ENCODE measurements at regions not wholly inside any gene's neighbourhood (a gene's known extent, or its start where the extent isn't known, plus 50 kb on each side); places are given as distances from the start of the nearest gene placed in this dataset.

DNA sequence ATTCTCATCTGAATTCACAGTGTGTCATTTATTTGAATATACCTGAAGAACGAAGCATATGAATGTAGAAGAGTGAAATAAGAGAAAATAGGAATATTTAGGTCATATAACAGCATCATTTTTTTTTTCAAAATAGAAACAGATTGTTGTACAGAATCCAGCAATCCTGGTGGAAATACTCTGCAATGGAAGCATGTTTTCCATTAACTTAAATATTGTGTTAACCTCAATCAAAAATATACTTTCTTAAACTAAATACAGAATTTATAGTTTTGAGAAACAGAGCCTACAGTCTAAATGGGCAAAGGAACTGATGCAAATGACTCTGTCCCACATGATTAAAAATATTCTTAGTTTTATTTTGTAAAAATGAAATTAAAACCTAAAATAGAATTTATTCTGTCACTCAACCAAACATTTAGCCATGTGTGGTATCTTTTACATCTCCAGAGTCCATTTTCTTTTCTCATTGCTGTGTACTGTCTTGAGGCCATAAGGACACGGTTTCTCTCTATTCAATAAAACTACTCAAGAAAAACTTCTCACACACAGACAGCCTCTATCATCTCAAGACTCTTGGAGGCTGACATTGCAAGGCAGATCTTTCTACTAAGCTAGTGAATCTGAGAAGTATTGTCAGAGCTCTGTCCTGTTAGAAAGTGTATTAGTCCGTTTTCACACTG is 322.6 kb downstream of the LTN1 start:
- H3K9me3 ChIP-seq (ENCODE audit: low read depth, low read length, poor library complexity, severe bottlenecking), result no peaks in the 10 kb centered on the region
- H3K36me3 ChIP-seq (ENCODE audit: insufficient read depth, low read length, poor library complexity, severe bottlenecking), result no peaks in the 10 kb centered on the region
- intact Hi-C loops (cut with micrococcal nuclease; ENCODE audit: unreplicated experiment), result no loop called here
- no peaks in the 10 kb centered on the region for H3K4me1 ChIP-seq (ENCODE audit: insufficient read depth, low read length, poor library complexity, severe bottlenecking)
- CTCF ChIA-PET, result no interaction called here
- no peak for DNase-seq (ENCODE audit: low spot score)
- no TSS peak for BruUV-seq (replicated peaks)
- no peak overlapping the region for H3K4me3 ChIP-seq (ENCODE audit: low read depth, low read length, poor library complexity, severe bottlenecking)
- TF ChIP-seq CTCF (conservative IDR thresholded peaks at IDR 0.05; ENCODE audit: low read depth, low read length) (no peak), EZH2 (IDR thresholded peaks at IDR 0.05; ENCODE audit: borderline replicate concordance, low read depth, low read length, poor library complexity, severe bottlenecking) (no peak)
- POLR2A ChIA-PET (ENCODE audit: low non-redundant PET), result no interaction called here
- no peak overlapping the region for H3K27ac ChIP-seq (ENCODE audit: low read depth, low read length, poor library complexity, severe bottlenecking)
- no peaks in the 10 kb centered on the region for H3K27me3 ChIP-seq (replicated peaks; ENCODE audit: insufficient read depth, low read depth, low read length, poor library complexity)

DNA sequence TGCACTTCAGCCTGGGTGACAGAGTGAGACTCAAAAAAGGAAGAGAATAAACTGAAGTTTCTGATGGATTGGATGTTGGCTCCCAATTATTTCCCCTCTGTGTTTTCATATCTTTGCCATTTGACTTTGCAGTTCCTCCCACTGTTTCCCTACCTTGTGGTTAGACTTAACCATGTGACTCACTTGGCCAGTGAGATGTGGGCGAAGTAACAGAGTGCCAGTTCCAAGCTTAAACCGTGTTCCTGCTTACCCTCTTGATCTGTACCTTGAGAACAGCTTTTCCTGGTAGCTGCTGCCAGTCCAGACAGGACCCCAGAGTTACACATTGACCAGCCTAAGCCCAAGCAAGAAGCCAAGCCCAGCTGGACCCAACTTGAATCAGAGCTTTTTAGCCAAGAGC is 323.4 kb downstream of the LTN1 start:
- ChIA-PET CTCF (no interaction called here), POLR2A (ENCODE audit: low non-redundant PET) (no interaction called here)
- H3K36me3 ChIP-seq (ENCODE audit: insufficient read depth, low read length, poor library complexity, severe bottlenecking), result no peaks in the 10 kb centered on the region
- DNase-seq (ENCODE audit: low spot score), result no peak
- H3K4me1 ChIP-seq (ENCODE audit: insufficient read depth, low read length, poor library complexity, severe bottlenecking), result no peaks in the 10 kb centered on the region
- TF ChIP-seq CTCF (conservative IDR thresholded peaks at IDR 0.05; ENCODE audit: low read depth, low read length) (no peak), EZH2 (IDR thresholded peaks at IDR 0.05; ENCODE audit: borderline replicate concordance, low read depth, low read length, poor library complexity, severe bottlenecking) (no peak)
- no peak overlapping the region for H3K27ac ChIP-seq (ENCODE audit: low read depth, low read length, poor library complexity, severe bottlenecking)
- H3K9me3 ChIP-seq (ENCODE audit: low read depth, low read length, poor library complexity, severe bottlenecking), result no peaks in the 10 kb centered on the region
- intact Hi-C loops (cut with micrococcal nuclease; ENCODE audit: unreplicated experiment), result no loop called here
- H3K4me3 ChIP-seq (ENCODE audit: low read depth, low read length, poor library complexity, severe bottlenecking), result no peak overlapping the region
- BruUV-seq (replicated peaks), result no TSS peak
- no peaks in the 10 kb centered on the region for H3K27me3 ChIP-seq (replicated peaks; ENCODE audit: insufficient read depth, low read depth, low read length, poor library complexity)

DNA sequence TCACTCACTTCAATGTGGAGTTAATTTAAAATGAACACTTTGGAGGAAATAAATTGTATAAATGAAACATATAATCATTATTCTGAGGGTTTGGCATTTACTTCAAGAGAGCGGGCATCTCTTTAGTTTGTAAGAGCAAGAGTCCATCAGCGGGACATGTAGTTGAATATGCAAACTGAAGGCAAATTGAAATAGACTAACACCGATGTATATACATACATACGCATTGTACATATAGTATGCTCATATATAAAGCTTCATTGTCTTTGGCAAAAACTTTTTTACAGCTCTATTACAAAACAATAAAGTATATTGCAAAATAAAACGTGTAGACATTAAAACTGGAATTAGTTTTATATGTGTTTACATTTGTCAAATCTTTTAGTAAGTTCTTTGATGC is 328.9 kb downstream of the LTN1 start:
- Histone ChIP-seq H3K9me3 (ENCODE audit: low read depth, low read length, poor library complexity, severe bottlenecking) (no peaks in the 10 kb centered on the region), H3K4me3 (ENCODE audit: low read depth, low read length, poor library complexity, severe bottlenecking) (no peak overlapping the region), H3K4me1 (ENCODE audit: insufficient read depth, low read length, poor library complexity, severe bottlenecking) (no peaks in the 10 kb centered on the region), H3K27me3 (replicated peaks; ENCODE audit: insufficient read depth, low read depth, low read length, poor library complexity) (no peaks in the 10 kb centered on the region), H3K27ac (ENCODE audit: low read depth, low read length, poor library complexity, severe bottlenecking) (no peak overlapping the region), H3K36me3 (ENCODE audit: insufficient read depth, low read length, poor library complexity, severe bottlenecking) (no peaks in the 10 kb centered on the region)
- ChIA-PET POLR2A (ENCODE audit: low non-redundant PET) (no interaction called here), CTCF (no interaction called here)
- BruUV-seq (replicated peaks), result no TSS peak
- TF ChIP-seq CTCF (conservative IDR thresholded peaks at IDR 0.05; ENCODE audit: low read depth, low read length) (no peak), EZH2 (IDR thresholded peaks at IDR 0.05; ENCODE audit: borderline replicate concordance, low read depth, low read length, poor library complexity, severe bottlenecking) (no peak)
- intact Hi-C loops (cut with micrococcal nuclease; ENCODE audit: unreplicated experiment), result no loop called here
- DNase-seq (ENCODE audit: low spot score), result no peak

Data from A673 (cell line).